Pancreas (tissue), 10 donors: ENCODE measurements at regions not wholly inside any gene's neighbourhood (a gene's known extent, or its start where the extent isn't known, plus 50 kb on each side); places are given as distances from the start of the nearest gene placed in this dataset.

Experiments used
- ATAC-seq, 4 donors: fragments of 200-7000 bp; cut with Tn5 transposase; one replicate each; pipeline versions ENCODE4 v1.8.0 to v1.9.1; 2020; ENCODE audit warnings: mild to moderate bottlenecking in 4 of 4, moderate library complexity in 4 of 4
- DNase-seq, 6 donors: peaks; one replicate each; pipeline ENCODE4 v3.0.0-alpha.2; 2020
- FAIRE-seq: peaks from 2 replicates; lab custom pipeline; 2012; peaks lifted over from hg19 to GRCh38; lab: Jason Lieb, UNC
- H3K27ac ChIP-seq, 4 donors: fragments of 200-600 bp; sonication (generic); 1 replicate in 3 of 4; 2 replicates in 1 of 4; pipeline versions ENCODE4 v1.5.0 to v1.8.0; 2020
- H3K27me3 ChIP-seq, 4 donors: fragments of 200-600 bp; one replicate each; pipeline ENCODE4 v1.8.0; 2021
- H3K36me3 ChIP-seq, 3 donors: fragments of 200-600 bp; sonication (generic) in 1 of 3; one replicate each; pipeline versions ENCODE4 v1.5.0 to v1.8.0; 2020 to 2021
- H3K4me1 ChIP-seq, 3 donors: fragments of 200-600 bp; one replicate each; pipeline ENCODE4 v1.8.0; 2021
- H3K4me3 ChIP-seq, 4 donors: fragments of 200-600 bp; sonication (generic) in 2 of 4; one replicate each; pipeline versions ENCODE4 v1.5.0 to v1.8.0; 2020 to 2021
- H3K9me3 ChIP-seq, 4 donors: fragments of 200-600 bp; one replicate each; pipeline ENCODE4 v1.8.0; 2021
- WGBS, 2 donors: extraction: QIAGEN DNeasy Blood & Tissue Kit; methylation state at CpG; one replicate each; pipeline ENCODE4 v1.1.7; 2013; 5-methylcytosine and 5-hydroxymethylcytosine counted together
- intact Hi-C, 3 donors: fragments of 100-400 bp; cut with DNase I; formaldehyde crosslinking; loops; one replicate each; pipeline versions ENCODE4 v1.11.1 to v1.14.2; 2022
- TF ChIP-seq, protein P1 (sequence below), 4 donors: fragments of 200-600 bp; sonication (generic) in 3 of 4; IDR thresholded peaks; one replicate each; pipeline versions ENCODE4 v1.5.0 to v1.8.0; 2021; ENCODE audit warnings: antibody characterized with exemption in 4 of 4
- donor health status: healthy with polysubstance abuse.
- donor health status: DM: no; HTN: no; CAD: no; lungs with moderate emphysema.
- donor health status: DM: no; HTN: no; CAD: no.
- donor health status: control.
- donor health status: control.
- donor health status: Bipolar disorder and iron deficiency.
- donor health status: DM: yes; HTN: yes; CAD: no.
- donor health status: DM: no; HTN: no; CAD: no.
- donor health status: DM: no; HTN: no; CAD: no.
- donor health status: DM: yes; HTN: yes; CAD: no.

- TF ChIP-seq, protein P1, sequence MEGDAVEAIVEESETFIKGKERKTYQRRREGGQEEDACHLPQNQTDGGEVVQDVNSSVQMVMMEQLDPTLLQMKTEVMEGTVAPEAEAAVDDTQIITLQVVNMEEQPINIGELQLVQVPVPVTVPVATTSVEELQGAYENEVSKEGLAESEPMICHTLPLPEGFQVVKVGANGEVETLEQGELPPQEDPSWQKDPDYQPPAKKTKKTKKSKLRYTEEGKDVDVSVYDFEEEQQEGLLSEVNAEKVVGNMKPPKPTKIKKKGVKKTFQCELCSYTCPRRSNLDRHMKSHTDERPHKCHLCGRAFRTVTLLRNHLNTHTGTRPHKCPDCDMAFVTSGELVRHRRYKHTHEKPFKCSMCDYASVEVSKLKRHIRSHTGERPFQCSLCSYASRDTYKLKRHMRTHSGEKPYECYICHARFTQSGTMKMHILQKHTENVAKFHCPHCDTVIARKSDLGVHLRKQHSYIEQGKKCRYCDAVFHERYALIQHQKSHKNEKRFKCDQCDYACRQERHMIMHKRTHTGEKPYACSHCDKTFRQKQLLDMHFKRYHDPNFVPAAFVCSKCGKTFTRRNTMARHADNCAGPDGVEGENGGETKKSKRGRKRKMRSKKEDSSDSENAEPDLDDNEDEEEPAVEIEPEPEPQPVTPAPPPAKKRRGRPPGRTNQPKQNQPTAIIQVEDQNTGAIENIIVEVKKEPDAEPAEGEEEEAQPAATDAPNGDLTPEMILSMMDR (IDR thresholded peaks at IDR 0.05): no peak
- Histone ChIP-seq H3K36me3 (no peaks in the 10 kb centered on the region), H3K4me1 (no peaks in the 10 kb centered on the region), H3K9me3 (no peaks in the 10 kb centered on the region), H3K27me3 (no peaks in the 10 kb centered on the region), H3K4me3 (no peak overlapping the region), H3K27ac (peak overlapping the region in 2 of 4 donors; percentile 8 to 45)
- no peak for DNase-seq
- intact Hi-C loops: no loop called here
- no peak for FAIRE-seq
- WGBS, 2 donors: 28 to 32% methylated on average over 3 of the region's 3 CpGs
- ATAC-seq: peak in 2 of 4 donors; percentile 50 to 73
Observed at GRCh38 chr20:6623989-6624388, 143.5 kb upstream of the BMP2 start.

DNA sequence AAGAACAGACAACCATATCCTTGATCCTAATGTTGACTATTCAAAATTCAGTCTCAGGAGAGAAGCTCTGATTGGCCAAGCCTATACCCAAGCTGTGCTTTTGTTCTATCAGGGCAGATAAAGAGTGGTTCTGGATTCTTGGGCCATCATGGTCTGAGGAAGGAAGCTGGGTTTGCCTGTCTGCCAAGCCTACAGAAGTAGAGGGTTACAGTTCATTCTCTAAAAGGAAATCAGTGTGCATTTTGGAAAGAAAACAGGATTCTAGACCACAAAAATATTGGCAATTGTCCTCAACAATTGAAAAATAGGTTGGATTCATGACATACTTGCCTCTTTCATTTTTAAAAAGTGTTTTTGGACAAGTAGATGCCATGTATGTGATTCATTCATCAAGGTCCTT is 145.4 kb upstream of the BMP2 start:
- no peaks in the 10 kb centered on the region for H3K9me3 ChIP-seq

GRCh38 chr20:6618051-6618450 is 149.4 kb upstream of the BMP2 start:
- 72 to 76% methylated on average over 2 of the region's 2 CpGs for WGBS, 2 donors
- Histone ChIP-seq H3K36me3 (no peaks in the 10 kb centered on the region), H3K27ac (no peak overlapping the region), H3K4me3 (no peak overlapping the region), H3K27me3 (no peaks in the 10 kb centered on the region), H3K4me1 (peaks cover 0 to 1% (median 0%) of the 10 kb centered on the region in 3 donors), H3K9me3 (no peaks in the 10 kb centered on the region)
- FAIRE-seq: no peak
- intact Hi-C loops: no loop called here
- TF ChIP-seq, protein P1 (IDR thresholded peaks at IDR 0.05): no peak
- DNase-seq: no peak
- ATAC-seq: no peak

More for the DNA sequence above, 145.4 kb upstream of the BMP2 start:
- intact Hi-C loops: no loop called here
- Histone ChIP-seq H3K36me3 (no peaks in the 10 kb centered on the region), H3K27me3 (no peaks in the 10 kb centered on the region), H3K4me3 (no peak overlapping the region), H3K4me1 (no peaks in the 10 kb centered on the region), H3K27ac (no peak overlapping the region)
- TF ChIP-seq, protein P1 (IDR thresholded peaks at IDR 0.05): no peak
- no peak for DNase-seq
- ATAC-seq: no peak
- no peak for FAIRE-seq

DNA sequence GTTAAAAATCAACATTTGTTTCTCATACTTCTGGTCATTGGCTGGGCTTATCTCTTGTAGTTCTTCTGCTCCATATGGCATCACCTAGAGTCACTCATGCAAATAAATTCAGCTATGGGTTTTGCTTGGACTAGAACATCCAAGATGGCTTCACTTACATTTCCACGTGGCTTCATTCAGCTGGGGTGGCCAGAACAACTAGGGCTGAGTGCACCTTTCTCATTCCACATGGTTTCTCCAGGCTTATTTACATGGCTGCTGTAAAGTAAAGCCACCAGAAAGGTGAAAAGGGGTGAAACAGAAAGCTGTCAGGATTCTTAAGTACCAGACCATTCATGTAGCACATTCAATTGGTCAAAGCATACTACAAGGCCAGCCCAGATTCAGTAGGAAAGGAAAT is 151.1 kb upstream of the BMP2 start:
- no peak for FAIRE-seq

DNA sequence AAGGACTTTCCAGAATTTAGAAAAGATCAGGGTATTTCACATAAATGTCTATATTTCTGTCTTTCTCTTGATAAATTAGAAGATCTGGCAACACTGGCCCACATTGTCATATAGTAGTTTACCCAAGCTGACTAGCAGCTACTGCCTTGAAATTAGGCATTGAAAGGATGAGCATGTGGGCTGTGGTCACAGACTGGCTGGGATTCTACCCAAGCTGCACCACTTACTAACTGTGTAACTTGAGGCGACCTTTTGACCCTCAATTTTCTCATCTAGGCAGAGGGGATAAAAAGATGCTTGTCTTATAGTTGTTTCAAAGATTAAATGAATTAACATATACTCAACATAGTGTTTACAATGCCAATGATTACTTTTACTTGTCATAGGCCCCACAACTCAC is 152.7 kb upstream of the BMP2 start:
- Histone ChIP-seq H3K27ac (no peak overlapping the region), H3K4me1 (peaks cover 7 to 14% (median 7%) of the 10 kb centered on the region in 3 donors), H3K36me3 (no peaks in the 10 kb centered on the region), H3K9me3 (no peaks in the 10 kb centered on the region), H3K4me3 (no peak overlapping the region), H3K27me3 (no peaks in the 10 kb centered on the region)
- FAIRE-seq: no peak
- 75 to 90% methylated on average over 1 of the region's 1 CpG for WGBS, 2 donors
- intact Hi-C loops: no loop called here
- no peak for ATAC-seq
- DNase-seq: no peak
- TF ChIP-seq, protein P1 (IDR thresholded peaks at IDR 0.05): no peak

More for the DNA sequence above, 151.1 kb upstream of the BMP2 start:
- Histone ChIP-seq H3K27me3 (no peaks in the 10 kb centered on the region), H3K4me1 (peaks cover 7 to 14% (median 7%) of the 10 kb centered on the region in 3 donors), H3K9me3 (no peaks in the 10 kb centered on the region), H3K4me3 (no peak overlapping the region), H3K27ac (no peak overlapping the region), H3K36me3 (no peaks in the 10 kb centered on the region)
- ATAC-seq (no peak), DNase-seq (no peak)
- 62 to 69% methylated on average over 1 of the region's 1 CpG for WGBS, 2 donors
- intact Hi-C loops: no loop called here
- TF ChIP-seq, protein P1 (IDR thresholded peaks at IDR 0.05): no peak
